ENCODE measurements at regions not wholly inside any gene's neighbourhood (a gene's known extent, or its start where the extent isn't known, plus 50 kb on each side); places are given as distances from the start of the nearest gene placed in this dataset.

- TF ChIP-seq CTCF (IDR thresholded peaks at IDR 0.05) (no peak), POLR2AphosphoS5 (IDR thresholded peaks at IDR 0.05) (no peak)
Observed at GRCh38 chr14:55789406-55789805, 209.4 kb downstream of the KTN1 start.
